Thyroid gland (tissue), 4 donors: ENCODE measurements at regions not wholly inside any gene's neighbourhood (a gene's known extent, or its start where the extent isn't known, plus 50 kb on each side); places are given as distances from the start of the nearest gene placed in this dataset.

Experiments
- DNase-seq, 2 donors: peaks; one replicate each; pipeline ENCODE4 v3.0.0-alpha.2; 2019
- H3K27ac ChIP-seq, 3 donors: fragments of 200-600 bp; sonication (generic); 1 replicate in 2 of 3; 2 replicates in 1 of 3; pipeline ENCODE4 v1.5.1; 2016 to 2019; ENCODE audit warnings: mild to moderate bottlenecking in 1 of 3, moderate library complexity in 1 of 3
- H3K27me3 ChIP-seq: fragments of 200-600 bp; sonication (generic); one replicate; pipeline ENCODE4 v1.5.1; 2019
- H3K36me3 ChIP-seq, 2 donors: fragments of 200-600 bp; sonication (generic); one replicate each; pipeline ENCODE4 v1.5.1; 2016 to 2019
- H3K4me1 ChIP-seq, 2 donors: fragments of 200-600 bp; sonication (generic); one replicate each; pipeline ENCODE4 v1.5.1; 2017 to 2019
- H3K4me3 ChIP-seq, 3 donors: fragments of 200-600 bp; sonication (generic); replicated peaks in 1 of 3; 1 replicate in 2 of 3; 2 replicates in 1 of 3; pipeline ENCODE4 v1.5.1; 2016; ENCODE audit warnings: mild to moderate bottlenecking in 1 of 3
- H3K9me3 ChIP-seq: fragments of 200-600 bp; sonication (generic); one replicate; pipeline ENCODE4 v1.5.1; 2017
- POLR2A ChIP-seq, 2 donors: fragments of 450-650 bp; IDR thresholded peaks; one replicate each; pipeline ENCODE4 v1.6.1; 2017; ENCODE audit warnings: antibody characterized with exemption in 2 of 2, mild to moderate bottlenecking in 2 of 2, moderate library complexity in 1 of 2
- WGBS, 2 donors: methylation state at CpG; one replicate each; pipeline ENCODE4 v1.1.5; 2017; 5-methylcytosine and 5-hydroxymethylcytosine counted together
- intact Hi-C: fragments of 100-400 bp; cut with DNase I; formaldehyde crosslinking; loops from one replicate; pipeline ENCODE4 v1.15.1; 2023
- TF ChIP-seq, protein P1 (sequence below), 6 experiments: fragments of 200-600 bp in 3 of 6; fragments of 450-650 bp in 3 of 6; sonication (generic) in 3 of 6; IDR thresholded peaks; one replicate each; pipeline ENCODE4 v1.5.1; 2016 to 2019; ENCODE audit warnings: antibody characterized with exemption in 6 of 6, mild to moderate bottlenecking in 2 of 6, inconsistent platforms in 1 of 6, moderate library complexity in 1 of 6

DNA sequence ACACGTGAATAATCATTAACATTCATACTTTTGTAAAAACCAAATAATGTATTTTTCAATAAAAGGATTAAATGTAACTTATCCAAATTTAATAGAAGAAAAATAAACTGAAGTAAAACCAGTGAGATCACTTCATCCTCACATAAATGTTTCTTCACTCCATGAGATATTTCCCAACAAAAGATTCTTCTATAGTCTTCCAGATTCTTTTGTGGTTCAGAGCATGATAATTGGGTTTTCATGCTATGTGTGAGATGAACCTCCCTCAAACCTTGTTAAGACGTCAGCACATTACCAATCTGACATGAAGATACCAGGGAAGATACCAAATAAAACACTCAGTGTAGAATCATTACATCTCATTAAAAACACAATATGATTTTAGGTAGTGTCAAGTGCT is 62.9 kb upstream of the OXGR1 start:
- no peak for TF ChIP-seq POLR2A (IDR thresholded peaks at IDR 0.05)
- TF ChIP-seq, protein P1, sequence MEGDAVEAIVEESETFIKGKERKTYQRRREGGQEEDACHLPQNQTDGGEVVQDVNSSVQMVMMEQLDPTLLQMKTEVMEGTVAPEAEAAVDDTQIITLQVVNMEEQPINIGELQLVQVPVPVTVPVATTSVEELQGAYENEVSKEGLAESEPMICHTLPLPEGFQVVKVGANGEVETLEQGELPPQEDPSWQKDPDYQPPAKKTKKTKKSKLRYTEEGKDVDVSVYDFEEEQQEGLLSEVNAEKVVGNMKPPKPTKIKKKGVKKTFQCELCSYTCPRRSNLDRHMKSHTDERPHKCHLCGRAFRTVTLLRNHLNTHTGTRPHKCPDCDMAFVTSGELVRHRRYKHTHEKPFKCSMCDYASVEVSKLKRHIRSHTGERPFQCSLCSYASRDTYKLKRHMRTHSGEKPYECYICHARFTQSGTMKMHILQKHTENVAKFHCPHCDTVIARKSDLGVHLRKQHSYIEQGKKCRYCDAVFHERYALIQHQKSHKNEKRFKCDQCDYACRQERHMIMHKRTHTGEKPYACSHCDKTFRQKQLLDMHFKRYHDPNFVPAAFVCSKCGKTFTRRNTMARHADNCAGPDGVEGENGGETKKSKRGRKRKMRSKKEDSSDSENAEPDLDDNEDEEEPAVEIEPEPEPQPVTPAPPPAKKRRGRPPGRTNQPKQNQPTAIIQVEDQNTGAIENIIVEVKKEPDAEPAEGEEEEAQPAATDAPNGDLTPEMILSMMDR (IDR thresholded peaks at IDR 0.05) = no peak
- Histone ChIP-seq H3K36me3 (no peaks in the 10 kb centered on the region), H3K4me3 (no peak overlapping the region), H3K9me3 (no peaks in the 10 kb centered on the region), H3K4me1 (no peaks in the 10 kb centered on the region), H3K27ac (no peak overlapping the region), H3K27me3 (no peaks in the 10 kb centered on the region)
- 86 to 88% methylated on average over 2 of the region's 2 CpGs for WGBS, 2 donors
- intact Hi-C loops = no loop called here
- DNase-seq = no peak

DNA sequence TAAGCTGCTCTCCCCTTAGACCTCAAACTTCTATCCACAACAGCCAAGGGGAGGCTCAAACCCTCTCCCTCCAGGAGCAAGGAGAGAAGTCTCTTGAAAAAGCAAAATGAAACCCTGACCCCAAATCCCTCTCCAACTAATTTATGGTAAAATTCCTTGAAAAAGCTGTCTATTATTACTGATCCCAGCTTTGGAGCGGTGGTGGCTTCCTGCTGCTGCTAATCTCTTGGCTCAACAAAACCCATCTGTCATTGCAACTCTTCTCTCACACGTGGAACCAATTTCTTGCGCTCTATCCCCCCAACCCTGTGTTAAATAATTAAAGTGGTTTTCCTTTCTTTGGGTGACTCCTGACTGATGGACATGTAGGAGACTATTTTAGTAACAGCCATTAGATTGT is 64.1 kb upstream of the OXGR1 start:
- intact Hi-C loops = no loop called here
- no peaks in the 10 kb centered on the region for H3K9me3 ChIP-seq
- H3K4me3 ChIP-seq = no peak overlapping the region
- DNase-seq = no peak
- no peaks in the 10 kb centered on the region for H3K4me1 ChIP-seq
- no peaks in the 10 kb centered on the region for H3K36me3 ChIP-seq
- 60 to 62% methylated on average over 3 of the region's 3 CpGs for WGBS, 2 donors
- TF ChIP-seq POLR2A (IDR thresholded peaks at IDR 0.05) = no peak
- TF ChIP-seq, protein P1 (IDR thresholded peaks at IDR 0.05) = no peak
- no peaks in the 10 kb centered on the region for H3K27me3 ChIP-seq
- no peak overlapping the region for H3K27ac ChIP-seq

DNA sequence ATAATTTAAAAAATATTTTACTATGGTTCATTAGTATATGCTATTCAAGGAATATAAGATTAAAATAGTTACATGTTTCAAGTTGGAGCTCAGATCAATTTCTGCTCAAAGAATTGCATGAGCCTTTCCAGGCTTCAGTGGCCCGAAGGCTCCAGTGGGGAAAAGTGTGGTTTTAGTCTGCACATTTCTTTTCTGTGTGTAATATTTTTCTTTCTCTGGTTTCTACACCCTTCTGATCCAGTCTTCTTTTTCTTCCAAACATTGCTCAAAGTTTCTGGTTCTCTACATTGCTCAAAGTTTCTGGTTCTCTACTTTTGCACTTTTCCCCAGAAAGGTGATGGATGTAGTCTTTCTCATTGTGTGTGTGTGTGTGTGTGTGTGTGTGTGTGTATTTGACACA is 64.7 kb upstream of the OXGR1 start:
- Histone ChIP-seq H3K27ac (no peak overlapping the region), H3K4me3 (no peak overlapping the region), H3K9me3 (no peaks in the 10 kb centered on the region), H3K4me1 (no peaks in the 10 kb centered on the region), H3K27me3 (no peaks in the 10 kb centered on the region), H3K36me3 (no peaks in the 10 kb centered on the region)
- 76 to 80% methylated on average over 1 of the region's 1 CpG for WGBS, 2 donors
- no peak for DNase-seq
- intact Hi-C loops = no loop called here
- TF ChIP-seq POLR2A (IDR thresholded peaks at IDR 0.05) = no peak
- TF ChIP-seq, protein P1 (IDR thresholded peaks at IDR 0.05) = no peak

DNA sequence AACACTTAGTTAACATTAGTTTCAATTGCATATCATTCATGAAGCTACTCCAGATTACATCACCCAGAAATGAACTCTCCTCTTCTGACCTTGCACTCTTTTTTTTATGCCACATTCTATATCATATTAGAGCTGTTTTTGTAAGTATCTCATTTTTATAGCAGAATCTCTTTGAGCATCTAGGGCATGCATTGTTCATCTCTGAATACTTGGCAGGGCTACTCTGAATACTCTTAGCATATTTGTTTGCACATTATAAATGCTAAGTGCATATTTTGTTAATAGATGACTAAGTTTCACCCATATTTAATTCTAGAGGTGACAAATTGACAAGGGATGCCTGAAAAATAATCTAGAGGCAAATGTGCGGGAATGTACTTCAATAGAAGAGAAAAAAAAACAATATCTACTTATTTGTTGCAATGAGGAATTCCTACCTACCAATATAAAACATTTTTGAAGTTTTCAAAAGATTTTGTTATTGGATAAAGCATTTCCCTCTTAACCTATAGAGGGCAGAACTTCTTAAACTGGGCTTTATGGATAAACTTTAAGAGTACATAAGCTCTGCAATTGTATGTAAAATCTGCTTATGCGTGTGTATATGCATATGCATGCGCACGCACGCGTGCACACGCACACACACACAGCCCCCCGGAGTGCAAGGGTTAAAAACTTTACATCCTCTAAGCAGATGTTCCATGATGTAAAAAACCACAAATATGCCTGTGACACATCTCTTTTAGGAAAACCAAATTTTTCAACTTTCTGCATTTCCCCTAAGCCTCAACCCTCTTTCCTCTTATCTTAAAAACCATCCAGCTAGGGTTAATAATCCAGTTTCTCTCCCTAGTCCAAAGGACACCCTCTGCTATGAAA is 73.0 kb upstream of the OXGR1 start:
- 92 to 94% methylated on average over 8 of the region's 8 CpGs for WGBS, 2 donors
- TF ChIP-seq POLR2A (IDR thresholded peaks at IDR 0.05) = no peak
- TF ChIP-seq, protein P1 (IDR thresholded peaks at IDR 0.05) = no peak
- Histone ChIP-seq H3K36me3 (no peaks in the 10 kb centered on the region), H3K4me1 (no peaks in the 10 kb centered on the region), H3K9me3 (no peaks in the 10 kb centered on the region), H3K27ac (no peak overlapping the region), H3K27me3 (no peaks in the 10 kb centered on the region), H3K4me3 (no peak overlapping the region)
- intact Hi-C loops = no loop called here
- no peak for DNase-seq

DNA sequence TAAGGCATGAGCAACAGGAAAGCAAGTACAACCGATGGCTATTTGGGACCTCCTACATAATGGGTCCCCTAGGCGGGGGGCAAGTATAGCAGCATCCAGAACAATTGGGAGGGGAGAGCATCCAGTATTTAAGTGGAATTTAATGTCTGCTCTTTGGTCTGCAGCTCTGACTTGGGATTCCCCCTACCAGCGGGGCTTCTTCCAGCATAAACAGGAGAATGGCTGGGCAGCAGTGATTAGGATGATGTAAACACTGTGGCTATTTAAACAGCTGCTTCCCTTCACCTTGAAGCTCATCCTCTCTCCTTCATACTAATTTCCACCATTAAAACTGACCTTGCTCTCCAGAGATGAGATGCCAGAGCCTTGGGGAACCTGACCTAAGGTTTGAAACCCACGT is 73.9 kb upstream of the OXGR1 start:
- no peaks in the 10 kb centered on the region for H3K9me3 ChIP-seq
- H3K27ac ChIP-seq = no peak overlapping the region
- intact Hi-C loops = no loop called here
- no peak for TF ChIP-seq POLR2A (IDR thresholded peaks at IDR 0.05)
- TF ChIP-seq, protein P1 (IDR thresholded peaks at IDR 0.05) = no peak
- H3K27me3 ChIP-seq = no peaks in the 10 kb centered on the region
- no peaks in the 10 kb centered on the region for H3K4me1 ChIP-seq
- DNase-seq = no peak
- no peaks in the 10 kb centered on the region for H3K36me3 ChIP-seq
- no peak overlapping the region for H3K4me3 ChIP-seq
- WGBS, 2 donors = 75 to 78% methylated on average over 4 of the region's 4 CpGs
